KMS-11 (cell line): ENCODE measurements at regions not wholly inside any gene's neighbourhood (a gene's known extent, or its start where the extent isn't known, plus 50 kb on each side); places are given as distances from the start of the nearest gene placed in this dataset.

Experiments used
- H2AFZ ChIP-seq: fragments of 200-600 bp; sonication (generic); 2 replicates; pipeline ENCODE4 v1.6.1; 2016; ENCODE audit warnings: antibody characterized with exemption, mixed run types, low read depth
- H3K27ac ChIP-seq: fragments of 200-600 bp; sonication (generic); 2 replicates; pipeline ENCODE4 v1.6.1; 2016; ENCODE audit warnings: mild to moderate bottlenecking, mixed run types
- H3K27me3 ChIP-seq: fragments of 200-600 bp; sonication (generic); 2 replicates; pipeline ENCODE4 v1.6.1; 2017; ENCODE audit warnings: mild to moderate bottlenecking, low read depth, mixed run types, moderate library complexity; ENCODE audit not compliant: insufficient read depth
- H3K36me3 ChIP-seq: fragments of 200-600 bp; sonication (generic); 2 replicates; pipeline ENCODE4 v1.6.1; 2017; ENCODE audit warnings: mild to moderate bottlenecking, mixed run types; ENCODE audit not compliant: insufficient read depth
- H3K4me1 ChIP-seq: fragments of 200-600 bp; sonication (generic); 2 replicates; pipeline ENCODE4 v1.6.1; 2016; ENCODE audit warnings: mild to moderate bottlenecking, low read depth, mixed run types; ENCODE audit not compliant: poor library complexity, severe bottlenecking
- H3K4me2 ChIP-seq: fragments of 200-600 bp; sonication (generic); 2 replicates; pipeline ENCODE4 v1.7.0; 2016; ENCODE audit warnings: mild to moderate bottlenecking, mixed run types
- H3K4me3 ChIP-seq: fragments of 200-600 bp; sonication (generic); IDR thresholded peaks from 2 replicates; pipeline ENCODE4 v1.6.1; 2017; ENCODE audit warnings: low read depth, low read length, mixed read lengths; ENCODE audit not compliant: insufficient read depth
- H3K79me2 ChIP-seq: fragments of 200-600 bp; sonication (generic); 2 replicates; pipeline ENCODE4 v1.6.1; 2016; ENCODE audit warnings: low read depth, mixed run types; ENCODE audit not compliant: insufficient read depth
- H3K9ac ChIP-seq: fragments of 200-600 bp; sonication (generic); 2 replicates; pipeline ENCODE4 v1.6.1; 2016; ENCODE audit warnings: mild to moderate bottlenecking, mixed run types
- H4K20me1 ChIP-seq: fragments of 200-600 bp; sonication (generic); 2 replicates; pipeline ENCODE4 v1.6.1; 2016; ENCODE audit warnings: mild to moderate bottlenecking, mixed run types; ENCODE audit not compliant: insufficient read depth
- TF ChIP-seq, protein P1 (sequence below): fragments of 200-600 bp; sonication (generic); conservative IDR thresholded peaks from 2 replicates; pipeline ENCODE4 v1.6.1; 2017; ENCODE audit warnings: low read depth, mild to moderate bottlenecking, antibody characterized with exemption, low read length, moderate library complexity, mixed read lengths

- TF ChIP-seq, protein P1, sequence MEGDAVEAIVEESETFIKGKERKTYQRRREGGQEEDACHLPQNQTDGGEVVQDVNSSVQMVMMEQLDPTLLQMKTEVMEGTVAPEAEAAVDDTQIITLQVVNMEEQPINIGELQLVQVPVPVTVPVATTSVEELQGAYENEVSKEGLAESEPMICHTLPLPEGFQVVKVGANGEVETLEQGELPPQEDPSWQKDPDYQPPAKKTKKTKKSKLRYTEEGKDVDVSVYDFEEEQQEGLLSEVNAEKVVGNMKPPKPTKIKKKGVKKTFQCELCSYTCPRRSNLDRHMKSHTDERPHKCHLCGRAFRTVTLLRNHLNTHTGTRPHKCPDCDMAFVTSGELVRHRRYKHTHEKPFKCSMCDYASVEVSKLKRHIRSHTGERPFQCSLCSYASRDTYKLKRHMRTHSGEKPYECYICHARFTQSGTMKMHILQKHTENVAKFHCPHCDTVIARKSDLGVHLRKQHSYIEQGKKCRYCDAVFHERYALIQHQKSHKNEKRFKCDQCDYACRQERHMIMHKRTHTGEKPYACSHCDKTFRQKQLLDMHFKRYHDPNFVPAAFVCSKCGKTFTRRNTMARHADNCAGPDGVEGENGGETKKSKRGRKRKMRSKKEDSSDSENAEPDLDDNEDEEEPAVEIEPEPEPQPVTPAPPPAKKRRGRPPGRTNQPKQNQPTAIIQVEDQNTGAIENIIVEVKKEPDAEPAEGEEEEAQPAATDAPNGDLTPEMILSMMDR: no peak
- no peak overlapping the region for H3K9ac ChIP-seq
- H3K4me1 ChIP-seq: no peaks in the 10 kb centered on the region
- no peaks in the 10 kb centered on the region for H4K20me1 ChIP-seq
- no peaks in the 10 kb centered on the region for H3K36me3 ChIP-seq
- H3K4me2 ChIP-seq: no peak overlapping the region
- H3K27ac ChIP-seq: no peak overlapping the region
- no peaks in the 10 kb centered on the region for H3K27me3 ChIP-seq
- no peaks in the 10 kb centered on the region for H3K79me2 ChIP-seq
- H3K4me3 ChIP-seq: no peak overlapping the region
- no peak overlapping the region for H2AFZ ChIP-seq
Observed at GRCh38 chr18:75679331-75679730, 251.8 kb upstream of the SMIM21 start.

GRCh38 chr18:75678627-75679026 is 251.1 kb upstream of the SMIM21 start:
- H2AFZ ChIP-seq: no peak overlapping the region
- no peaks in the 10 kb centered on the region for H3K36me3 ChIP-seq
- TF ChIP-seq, protein P1: no peak
- H3K27me3 ChIP-seq: no peaks in the 10 kb centered on the region
- H3K79me2 ChIP-seq: no peaks in the 10 kb centered on the region
- H3K4me3 ChIP-seq: no peak overlapping the region
- no peaks in the 10 kb centered on the region for H4K20me1 ChIP-seq
- H3K4me1 ChIP-seq: no peaks in the 10 kb centered on the region
- H3K27ac ChIP-seq: no peak overlapping the region
- H3K9ac ChIP-seq: no peak overlapping the region
- no peak overlapping the region for H3K4me2 ChIP-seq

GRCh38 chr18:75677696-75678455 is 250.4 kb upstream of the SMIM21 start:
- H3K9ac ChIP-seq: no peak overlapping the region
- no peaks in the 10 kb centered on the region for H3K4me1 ChIP-seq
- no peak overlapping the region for H3K27ac ChIP-seq
- H3K4me3 ChIP-seq: no peak overlapping the region
- TF ChIP-seq, protein P1: no peak
- H4K20me1 ChIP-seq: no peaks in the 10 kb centered on the region
- H2AFZ ChIP-seq: no peak overlapping the region
- H3K79me2 ChIP-seq: no peaks in the 10 kb centered on the region
- H3K4me2 ChIP-seq: no peak overlapping the region
- no peaks in the 10 kb centered on the region for H3K27me3 ChIP-seq
- no peaks in the 10 kb centered on the region for H3K36me3 ChIP-seq

GRCh38 chr18:75660932-75661331 is 233.4 kb upstream of the SMIM21 start:
- Histone ChIP-seq H3K4me1 (no peaks in the 10 kb centered on the region), H3K79me2 (no peaks in the 10 kb centered on the region), H3K4me3 (no peak overlapping the region), H3K36me3 (no peaks in the 10 kb centered on the region), H3K27me3 (no peaks in the 10 kb centered on the region), H3K9ac (no peak overlapping the region), H3K27ac (no peak overlapping the region), H4K20me1 (no peaks in the 10 kb centered on the region), H2AFZ (no peak overlapping the region), H3K4me2 (no peak overlapping the region)
- TF ChIP-seq, protein P1: no peak
